ENCODE measurements at regions not wholly inside any gene's neighbourhood (a gene's known extent, or its start where the extent isn't known, plus 50 kb on each side); places are given as distances from the start of the nearest gene placed in this dataset.

- DNase-seq, result no peak
These were observed 2067.3 kb upstream of the AGA start for GRCh38 chr4:179509489-179509888.

DNA sequence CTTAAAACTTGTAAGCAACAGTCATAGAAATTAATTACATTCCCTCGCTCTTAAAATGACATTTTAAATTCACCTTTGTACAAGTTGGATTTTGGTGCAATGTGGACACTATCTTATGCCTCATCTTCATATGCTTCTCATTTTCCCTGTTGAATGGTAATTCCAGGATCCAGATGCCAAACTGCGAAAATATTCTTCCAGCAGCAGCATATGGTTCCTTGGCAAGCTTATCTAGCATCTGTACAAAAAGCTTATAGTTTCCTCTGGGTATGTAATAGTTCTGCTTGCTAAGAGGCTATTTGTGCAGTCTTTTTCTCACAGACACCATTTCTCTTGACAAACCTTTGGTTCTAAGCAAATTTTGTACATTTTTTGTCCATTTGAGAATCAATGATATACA, 2079.7 kb upstream of the AGA start:
- no peak for DNase-seq

GRCh38 chr4:179530958-179531357, 2088.7 kb upstream of the AGA start:
- DNase-seq, result no peak

DNA sequence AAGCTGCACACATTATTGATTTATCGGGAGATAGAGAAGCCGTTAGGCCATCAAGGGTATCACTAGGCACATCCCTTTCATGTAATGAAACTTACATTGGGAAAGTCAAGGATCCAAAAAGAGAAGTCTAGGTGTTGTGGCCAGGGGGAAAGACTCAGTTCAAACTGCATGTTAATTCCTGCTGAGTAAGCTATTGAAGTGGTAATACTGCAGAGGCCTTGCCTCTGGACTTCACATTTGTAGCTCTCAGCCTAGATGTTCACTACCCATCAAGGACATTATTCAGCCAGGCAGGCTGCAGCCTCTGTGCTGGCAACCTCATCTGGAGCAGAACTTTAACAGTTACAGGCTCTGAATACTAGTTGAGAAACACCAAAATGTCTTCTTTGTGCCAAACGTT, 2094.5 kb upstream of the AGA start:
- DNase-seq, result no peak

DNA sequence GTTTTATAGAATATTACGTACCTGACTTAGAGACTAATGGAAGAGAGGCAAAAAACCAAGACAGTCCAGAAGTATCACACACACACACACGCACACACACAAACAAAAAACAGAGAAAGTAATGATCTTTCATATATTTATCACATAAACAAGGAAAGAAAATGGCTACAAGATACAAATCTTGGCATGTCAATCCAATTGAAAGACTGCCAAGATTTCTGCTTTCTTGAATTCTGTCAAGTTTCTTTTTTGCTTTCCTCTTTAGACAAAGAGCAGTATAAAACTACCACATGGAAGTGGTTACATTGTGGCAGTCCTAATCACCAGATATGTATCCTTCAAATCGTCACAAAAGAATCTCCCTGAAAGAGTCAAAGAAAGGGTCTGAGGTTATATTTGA, 2097.4 kb upstream of the AGA start:
- DNase-seq, result no peak

DNA sequence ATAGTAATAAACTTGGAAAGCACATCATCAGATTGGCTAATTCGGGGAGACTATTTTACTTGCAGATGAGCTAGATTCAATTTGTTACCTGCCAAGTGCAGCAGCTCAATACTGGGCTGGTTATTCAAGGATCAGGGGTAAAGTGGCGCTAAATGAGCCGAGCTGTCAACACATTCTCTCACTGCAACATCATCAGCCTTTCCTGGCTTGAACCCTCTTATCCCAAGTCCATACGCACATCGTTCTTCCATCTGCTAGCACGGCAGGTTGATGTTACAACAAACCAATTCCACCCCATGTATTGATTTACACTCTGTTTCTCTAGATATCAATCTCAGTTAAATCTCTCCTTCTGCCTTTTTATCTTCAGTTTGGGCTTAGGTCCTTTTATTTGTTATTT, 2101.5 kb upstream of the AGA start:
- no peak for DNase-seq

- DNase-seq, result no peak
These were observed 2102.3 kb upstream of the AGA start for GRCh38 chr4:179544496-179544895.

DNA sequence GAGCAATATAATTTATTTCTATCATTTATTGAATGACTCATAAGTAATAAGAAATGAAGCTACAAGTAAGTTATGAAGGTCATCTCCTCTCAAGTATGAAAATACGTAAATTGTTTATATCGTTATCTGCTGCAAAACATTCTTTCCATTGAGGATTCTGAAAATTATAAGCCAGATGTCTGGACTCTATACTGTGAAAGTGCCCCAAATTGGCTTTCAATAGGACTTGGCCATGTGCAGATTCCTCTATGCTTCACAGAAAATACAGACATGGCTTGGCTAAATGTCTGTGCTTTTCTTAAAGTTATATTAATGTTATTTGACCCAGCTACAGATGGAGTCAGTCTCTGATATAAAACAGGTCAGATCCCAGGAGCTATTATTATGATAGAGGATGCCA, 2109.9 kb upstream of the AGA start:
- DNase-seq, result no peak

DNA sequence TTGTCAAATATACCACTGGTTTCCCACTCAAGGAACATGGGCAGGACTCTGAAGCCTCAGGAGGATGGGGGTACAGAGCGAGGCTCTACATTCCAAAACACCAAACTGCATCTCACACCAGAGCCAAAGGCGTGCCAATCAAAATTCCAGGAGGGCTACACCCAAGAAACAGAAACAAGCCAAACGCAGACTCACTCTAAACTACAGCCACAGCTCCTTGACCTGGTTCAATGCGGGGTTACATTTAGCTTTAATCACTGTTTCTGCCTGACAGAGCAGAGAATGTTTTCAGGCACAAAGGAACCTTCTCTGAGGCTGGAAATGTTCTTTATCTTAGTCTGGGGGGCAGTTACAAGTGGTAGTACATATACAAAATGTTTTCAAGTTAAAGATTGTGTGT, 2121.5 kb upstream of the AGA start:
- no peak for DNase-seq

GRCh38 chr4:179569549-179569948, 2127.3 kb upstream of the AGA start:
- no peak for DNase-seq

- no peak for DNase-seq
These were observed 2140.1 kb upstream of the AGA start for GRCh38 chr4:179582164-179582905.

DNA sequence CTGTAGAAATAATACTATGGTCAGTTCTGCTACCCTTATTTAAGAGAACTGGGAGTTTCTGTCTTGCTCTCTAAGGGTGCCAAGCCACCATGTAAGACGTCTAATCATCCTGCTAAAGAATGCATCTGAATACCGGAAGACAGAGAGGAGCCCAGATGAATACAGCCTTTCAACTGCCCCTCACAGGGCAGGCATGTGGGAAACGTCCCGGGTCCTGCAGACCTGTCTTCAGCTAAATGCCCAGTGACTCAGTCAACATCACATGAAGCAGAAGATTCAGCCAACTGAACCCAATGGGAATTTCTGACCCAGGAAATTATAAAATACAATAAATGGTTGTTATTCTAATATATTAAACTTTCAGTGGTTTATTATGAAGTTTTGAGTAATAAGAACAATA, 2141.0 kb upstream of the AGA start:
- DNase-seq, result no peak

- no peak for DNase-seq
These were observed 2141.9 kb upstream of the AGA start for GRCh38 chr4:179584101-179584500.

GRCh38 chr4:179585761-179586160, 2143.5 kb upstream of the AGA start:
- DNase-seq, result no peak

DNA sequence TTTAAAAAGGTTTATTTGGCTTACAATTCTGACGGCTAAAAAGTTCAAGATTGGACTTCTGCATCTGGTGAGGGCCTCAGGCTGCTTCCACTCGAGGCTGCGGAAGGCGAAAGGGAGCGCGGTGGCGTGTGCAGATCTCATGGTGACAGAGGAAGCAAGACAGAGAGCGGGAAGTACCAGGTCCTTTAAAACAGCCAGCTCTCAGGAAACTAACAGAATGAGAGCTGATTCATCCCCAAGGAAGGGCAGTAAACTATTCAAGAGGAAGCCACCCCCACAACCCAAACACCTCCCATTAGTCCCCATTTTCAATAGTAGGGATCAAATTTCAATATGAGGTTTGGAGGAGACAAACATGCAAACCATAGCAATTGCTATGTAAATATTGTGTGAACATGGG, 2144.2 kb upstream of the AGA start:
- no peak for DNase-seq

- DNase-seq, result no peak
These were observed 2153.6 kb upstream of the AGA start for GRCh38 chr4:179595671-179596410.

GRCh38 chr4:179596621-179597020, 2154.4 kb upstream of the AGA start:
- DNase-seq, result no peak

GRCh38 chr4:179597301-179597700, 2155.1 kb upstream of the AGA start:
- DNase-seq, result no peak

DNA sequence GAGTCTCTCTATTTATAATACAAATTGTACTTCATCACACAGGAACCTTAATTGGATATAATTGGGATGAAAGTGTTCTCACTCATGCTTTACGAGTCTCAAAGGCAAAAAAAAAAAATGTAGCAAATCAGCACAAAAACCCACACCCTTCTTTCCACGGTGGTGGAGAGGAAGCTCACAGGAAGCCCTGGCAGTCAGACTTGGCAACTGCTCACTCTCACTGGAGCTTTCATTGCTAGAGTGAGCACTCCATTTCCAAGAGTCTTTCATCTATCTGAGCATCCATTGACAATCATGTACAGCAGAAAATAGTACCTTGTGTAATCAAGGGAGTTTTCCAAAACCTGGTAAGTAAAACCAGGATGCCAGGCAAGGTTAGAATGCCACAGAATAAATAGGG, 2159.4 kb upstream of the AGA start:
- no peak for DNase-seq

- no peak for DNase-seq
These were observed 2163.0 kb upstream of the AGA start for GRCh38 chr4:179605196-179605595.

DNA sequence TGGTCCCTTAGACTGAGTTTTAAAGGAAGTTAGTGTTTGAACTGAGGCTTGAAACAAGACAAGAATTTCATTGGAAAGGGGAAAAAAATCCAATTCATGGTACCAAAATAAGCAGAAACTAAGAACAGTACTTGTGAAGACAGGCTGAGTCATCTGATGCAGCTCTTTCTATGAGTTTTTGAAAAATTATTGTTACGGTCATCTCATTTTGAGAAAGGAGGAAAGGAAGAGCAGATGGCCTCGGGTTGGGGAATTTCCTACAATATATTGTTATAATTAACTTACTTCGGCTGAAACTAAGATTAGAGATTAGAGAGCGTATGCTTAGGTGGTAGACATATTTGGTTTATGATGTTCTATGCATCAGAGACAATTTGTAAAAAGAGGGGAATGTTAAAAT, 2164.8 kb upstream of the AGA start:
- DNase-seq, result no peak

DNA sequence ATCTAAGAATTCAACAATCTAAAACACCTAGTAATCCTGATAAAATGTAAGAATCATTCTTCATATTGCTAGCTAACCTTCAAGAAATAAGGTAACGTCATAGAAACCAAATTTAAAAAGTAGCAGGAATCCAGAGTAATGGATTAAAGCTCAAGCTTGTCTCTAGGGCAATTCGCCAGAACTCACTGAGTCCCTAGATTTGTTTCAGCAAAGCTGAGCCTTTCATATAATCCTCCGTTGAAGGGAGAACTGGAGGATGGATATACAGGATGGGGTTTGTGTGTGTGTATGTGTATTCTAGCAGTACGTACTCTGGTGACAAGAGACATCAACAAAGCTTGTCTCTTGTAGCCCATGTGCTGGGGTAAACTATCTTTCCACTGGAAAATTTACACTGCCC, 2173.5 kb upstream of the AGA start:
- DNase-seq, result no peak

DNA sequence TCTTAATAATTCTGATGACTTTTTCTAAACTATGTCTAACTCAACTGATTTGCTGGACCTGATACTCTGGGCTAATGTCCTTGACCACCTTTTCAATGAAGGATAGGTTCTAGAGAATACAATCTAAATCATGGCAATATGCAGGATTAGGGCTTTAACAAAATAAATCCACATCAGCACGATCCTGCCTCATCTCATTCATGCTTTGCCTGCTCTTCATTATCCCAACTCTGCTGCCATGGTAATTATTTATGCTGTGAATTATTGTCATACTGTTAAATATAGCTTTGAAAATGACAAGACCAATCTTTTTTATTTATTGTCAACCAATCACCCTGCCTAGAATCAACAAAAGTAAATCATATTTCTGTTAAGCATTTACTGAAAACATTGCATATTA, 2176.7 kb upstream of the AGA start:
- DNase-seq, result no peak

- no peak for DNase-seq
These were observed 2182.5 kb upstream of the AGA start for GRCh38 chr4:179624768-179625181.

- no peak for DNase-seq
These were observed 2183.2 kb upstream of the AGA start for GRCh38 chr4:179625406-179625805.

Measured in CD4-positive, alpha-beta T cell treated with Interleukin-4 for 1 hour (primary cell).